GM12874 (cell line): ENCODE measurements at regions not wholly inside any gene's neighbourhood (a gene's known extent, or its start where the extent isn't known, plus 50 kb on each side); places are given as distances from the start of the nearest gene placed in this dataset.

Experiments used
- CTCF ChIP-seq: IDR thresholded peaks from 2 replicates; pipeline ENCODE4 v1.5.1; 2011; ENCODE audit warnings: low read depth, mild to moderate bottlenecking, control low read depth, low read length, moderate library complexity; ENCODE audit not compliant: insufficient read depth

GRCh38 chr4:104592183-104592582 is 97.5 kb upstream of the CXXC4 start:
- TF ChIP-seq CTCF: no peak

GRCh38 chr4:104593019-104593418 is 98.3 kb upstream of the CXXC4 start:
- TF ChIP-seq CTCF: no peak

GRCh38 chr4:104596189-104596588 is 101.5 kb upstream of the CXXC4 start:
- TF ChIP-seq CTCF: no peak

- no peak for TF ChIP-seq CTCF
Observed at GRCh38 chr4:104615496-104615895, 120.8 kb upstream of the CXXC4 start.

GRCh38 chr4:104615926-104616325 is 121.2 kb upstream of the CXXC4 start:
- TF ChIP-seq CTCF: no peak

GRCh38 chr4:104616401-104616820 is 121.7 kb upstream of the CXXC4 start:
- TF ChIP-seq CTCF: no peak

GRCh38 chr4:104625706-104626105 is 131.0 kb upstream of the CXXC4 start:
- no peak for TF ChIP-seq CTCF

- TF ChIP-seq CTCF: no peak
Observed at GRCh38 chr4:104629601-104630000, 134.9 kb upstream of the CXXC4 start.
